ACHN (cell line): ENCODE measurements at regions not wholly inside any gene's neighbourhood (a gene's known extent, or its start where the extent isn't known, plus 50 kb on each side); places are given as distances from the start of the nearest gene placed in this dataset.
"Not testable (repeated sequence)": the region's sequence is repeated elsewhere in the genome, so short reads cannot be mapped to it uniquely, and the experiment has no call there.

Source experiments
- DNase-seq: peaks from one replicate; pipeline ENCODE4 v3.0.0-alpha.2; 2015
- in situ Hi-C: cut with HindIII; loops from 2 replicates; pipeline ENCODE4 v1.10.0; 2017; ENCODE audit warnings: low sequenced_read_pairs, low pct_ligation_motif_present, low pct_unique_long_range_greater_than_20kb

GRCh38 chr1:83083589-83084224 lies 915.2 kb downstream of the TTLL7 start:
- in situ Hi-C loops: no loop called here
- DNase-seq: no peak

GRCh38 chr1:83077411-83077810 lies 921.5 kb downstream of the TTLL7 start:
- DNase-seq: no peak
- in situ Hi-C loops: no loop called here

- no peak for DNase-seq
- in situ Hi-C loops: no loop called here
Measured at GRCh38 chr1:83075107-83075506, 923.8 kb downstream of the TTLL7 start.

- in situ Hi-C loops: no loop called here
Measured at GRCh38 chr1:83067954-83068353, 931.0 kb downstream of the TTLL7 start.

GRCh38 chr1:83065952-83066727 lies 932.8 kb downstream of the TTLL7 start:
- DNase-seq: no peak
- in situ Hi-C loops: no loop called here

More at GRCh38 chr1:83067954-83068353, 931.0 kb downstream of the TTLL7 start:
- no peak for DNase-seq

- peak; percentile 21 for DNase-seq
- in situ Hi-C loops: no loop called here
Measured at GRCh38 chr1:83064589-83065242, 934.2 kb downstream of the TTLL7 start.

GRCh38 chr1:83060651-83061390 lies 938.1 kb downstream of the TTLL7 start:
- in situ Hi-C loops: no loop called here

GRCh38 chr1:83060221-83060620 lies 938.7 kb downstream of the TTLL7 start:
- DNase-seq: no peak
- in situ Hi-C loops: no loop called here

More at GRCh38 chr1:83060651-83061390, 938.1 kb downstream of the TTLL7 start:
- DNase-seq: no peak

GRCh38 chr1:83058327-83058726 lies 940.6 kb downstream of the TTLL7 start:
- no peak for DNase-seq
- in situ Hi-C loops: no loop called here

GRCh38 chr1:83055391-83056170 lies 943.4 kb downstream of the TTLL7 start:
- DNase-seq: no peak

GRCh38 chr1:83053446-83053845 lies 945.5 kb downstream of the TTLL7 start:
- DNase-seq: no peak
- in situ Hi-C loops: no loop called here

More at GRCh38 chr1:83055391-83056170, 943.4 kb downstream of the TTLL7 start:
- in situ Hi-C loops: no loop called here

- in situ Hi-C loops: no loop called here
- no peak for DNase-seq
Measured at GRCh38 chr1:83052865-83053264, 946.1 kb downstream of the TTLL7 start.

- DNase-seq, in situ Hi-C loops: not testable (repeated sequence)
Measured at GRCh38 chr1:83051053-83051452, 947.9 kb downstream of the TTLL7 start.

- in situ Hi-C loops: no loop called here
- no peak for DNase-seq
Measured at GRCh38 chr1:83043244-83043643, 955.7 kb downstream of the TTLL7 start.

- in situ Hi-C loops, DNase-seq: not testable (repeated sequence)
Measured at GRCh38 chr1:83039091-83039490, 959.8 kb downstream of the TTLL7 start.

- no peak for DNase-seq
- in situ Hi-C loops: no loop called here
Measured at GRCh38 chr1:83034851-83035250, 964.1 kb downstream of the TTLL7 start.

- in situ Hi-C loops: no loop called here
- no peak for DNase-seq
Measured at GRCh38 chr1:83033682-83034081, 965.2 kb downstream of the TTLL7 start.

- in situ Hi-C loops: no loop called here
Measured at GRCh38 chr1:83029916-83030315, 969.0 kb downstream of the TTLL7 start.

More at GRCh38 chr1:83029916-83030315, 969.0 kb downstream of the TTLL7 start:
- peak; percentile 35 for DNase-seq
